HG03135 (cell line): ENCODE measurements at regions not wholly inside any gene's neighbourhood (a gene's known extent, or its start where the extent isn't known, plus 50 kb on each side); places are given as distances from the start of the nearest gene placed in this dataset.
"Not testable (repeated sequence)": the region's sequence is repeated elsewhere in the genome, so short reads cannot be mapped to it uniquely, and the experiment has no call there.

Experiments
- ATAC-seq: cut with Tn5 transposase; IDR thresholded peaks from one replicate; pipeline ENCODE4 v1.9.1; 2021; ENCODE audit warnings: mild to moderate bottlenecking, moderate library complexity; ENCODE audit not compliant: unreplicated experiment

GRCh38 chr2:125207431-125207830 is 1182.3 kb downstream of the CNTNAP5 start:
- no peak for ATAC-seq

- ATAC-seq, result no peak
These were observed 1191.2 kb downstream of the CNTNAP5 start for GRCh38 chr2:125216321-125216720.

DNA sequence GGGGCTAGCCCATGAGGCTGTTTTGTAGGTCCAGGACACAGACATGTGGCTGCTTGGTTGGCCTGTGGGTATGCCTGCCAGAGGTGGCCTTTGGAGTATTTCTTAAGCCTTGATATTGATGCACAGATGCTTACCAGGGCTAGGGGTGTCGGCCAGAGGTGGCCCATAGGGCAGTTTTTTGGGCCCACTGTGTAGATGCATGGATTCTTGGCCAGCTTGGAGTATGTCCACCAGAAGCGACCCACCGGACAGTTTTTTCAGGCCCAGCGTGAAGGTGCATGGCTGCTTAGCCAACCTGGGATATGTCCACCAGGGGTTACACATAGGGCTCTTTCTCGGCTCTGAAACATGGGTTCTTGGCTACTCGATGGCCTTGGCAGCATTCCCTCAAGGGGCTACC is 1199.1 kb downstream of the CNTNAP5 start:
- ATAC-seq, result no peak

DNA sequence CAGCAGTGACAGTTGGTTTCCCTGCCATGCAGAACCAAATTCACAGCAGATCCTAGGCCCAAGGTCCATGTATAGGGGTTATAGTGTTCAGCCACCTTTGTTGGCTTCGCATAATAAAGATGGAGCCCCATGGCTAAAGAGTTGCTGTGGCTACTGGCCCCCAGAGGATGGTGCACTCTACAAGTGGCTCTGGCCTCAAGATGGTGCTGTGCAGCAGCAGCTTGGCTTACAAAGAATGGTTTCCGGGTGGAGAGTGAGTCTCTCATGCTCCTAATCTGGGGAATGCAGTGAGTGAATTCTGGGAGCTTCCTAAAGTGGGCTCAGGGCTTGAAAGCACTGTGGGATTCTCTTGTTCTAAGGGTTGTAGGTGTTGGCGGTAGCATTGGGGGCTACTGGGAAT is 1199.7 kb downstream of the CNTNAP5 start:
- ATAC-seq, result no peak

DNA sequence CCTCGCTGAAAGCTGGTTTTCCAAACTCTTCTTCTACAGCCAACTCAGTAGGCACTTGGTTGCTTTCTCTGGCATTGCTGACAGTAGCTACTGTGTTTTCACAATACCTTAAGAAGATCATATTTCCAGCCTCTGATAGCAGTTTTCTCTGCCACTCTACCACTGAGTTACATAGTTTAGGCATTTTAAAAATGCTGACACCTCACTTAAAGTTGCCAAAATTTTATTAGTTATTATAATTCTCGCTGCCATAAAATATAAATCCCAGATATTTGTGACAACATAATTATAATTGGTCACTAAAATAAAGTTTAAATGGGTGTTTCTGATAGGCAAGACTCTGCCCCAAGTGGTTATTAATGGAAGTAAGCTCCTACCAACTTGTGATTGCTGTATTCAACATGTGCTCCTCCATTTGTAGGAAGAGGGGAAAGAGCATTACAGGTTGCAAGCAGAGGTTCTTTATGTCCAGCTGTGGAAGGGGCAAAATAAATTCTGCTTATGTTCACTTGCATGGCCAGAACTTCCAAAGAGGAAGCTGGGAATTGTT is 1202.8 kb downstream of the CNTNAP5 start:
- no peak for ATAC-seq

GRCh38 chr2:125240870-125241269 is 1215.8 kb downstream of the CNTNAP5 start:
- no peak for ATAC-seq

GRCh38 chr2:125243074-125243473 is 1218.0 kb downstream of the CNTNAP5 start:
- ATAC-seq, result no peak

- no peak for ATAC-seq
These were observed 1228.9 kb downstream of the CNTNAP5 start for GRCh38 chr2:125254010-125254409.

DNA sequence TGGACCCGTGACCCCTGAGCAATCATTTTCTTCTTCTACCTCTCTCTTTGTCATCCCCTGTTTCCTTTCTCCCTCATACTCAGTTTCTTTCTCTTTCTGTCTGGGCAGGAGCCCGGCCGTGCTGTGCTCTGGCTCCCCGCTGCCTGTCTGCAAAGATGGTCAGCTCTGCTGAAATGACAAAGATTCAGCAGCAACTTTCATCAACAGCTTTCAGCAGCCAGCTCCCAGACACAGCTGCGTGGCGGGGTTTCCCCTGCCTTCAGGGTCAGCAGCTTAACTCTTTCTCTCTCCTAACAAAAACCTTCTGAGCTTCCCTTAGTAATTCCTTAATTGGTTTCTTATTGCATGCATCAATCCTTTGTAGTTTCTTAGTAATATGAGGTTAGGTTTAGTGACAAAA is 1234.4 kb downstream of the CNTNAP5 start:
- no peak for ATAC-seq

- ATAC-seq, result not testable (repeated sequence)
These were observed 1235.4 kb downstream of the CNTNAP5 start for GRCh38 chr2:125260366-125260930.

GRCh38 chr2:125264453-125264852 is 1239.4 kb downstream of the CNTNAP5 start:
- ATAC-seq, result no peak

GRCh38 chr2:125267683-125268082 is 1242.6 kb downstream of the CNTNAP5 start:
- no peak for ATAC-seq

GRCh38 chr2:125272651-125273050 is 1247.6 kb downstream of the CNTNAP5 start:
- no peak for ATAC-seq

DNA sequence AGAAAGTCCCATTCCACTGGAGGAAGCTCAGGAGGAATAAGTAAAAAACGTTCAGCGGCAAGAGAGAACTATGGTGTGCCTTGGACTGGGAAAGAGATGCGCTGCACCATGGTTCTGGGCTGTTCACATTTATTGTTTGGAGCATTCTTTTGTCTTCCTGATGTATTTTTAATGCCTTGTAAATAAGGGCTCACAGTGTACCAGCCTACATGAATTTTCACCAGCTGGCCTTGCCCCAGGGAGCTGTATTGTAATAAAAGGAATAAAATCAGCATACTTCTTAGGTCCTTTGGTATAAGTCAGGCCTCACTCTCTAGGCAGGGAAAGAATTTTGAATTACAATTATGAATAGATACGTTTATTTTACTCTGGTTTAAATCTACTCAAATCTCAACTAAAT is 1249.6 kb downstream of the CNTNAP5 start:
- ATAC-seq, result no peak

DNA sequence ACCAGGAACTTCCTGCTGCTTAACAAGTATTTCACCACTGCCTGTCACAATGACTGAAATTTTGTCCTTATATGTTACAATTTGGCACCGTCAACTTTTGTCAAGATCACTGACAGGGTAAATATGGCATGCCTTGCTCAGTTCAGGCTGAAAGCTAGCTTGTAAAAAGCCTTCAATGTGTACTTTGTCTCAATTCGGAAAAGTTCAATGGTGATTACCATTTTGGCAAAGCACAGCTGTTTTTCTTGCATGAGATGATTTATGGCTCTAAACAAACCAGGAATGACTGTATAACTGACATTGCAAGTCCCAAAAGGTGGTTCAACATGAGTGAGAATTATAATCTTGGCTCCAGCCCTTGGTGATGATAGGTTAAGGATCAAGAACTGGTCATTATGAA is 1255.2 kb downstream of the CNTNAP5 start:
- no peak for ATAC-seq

GRCh38 chr2:125281242-125281641 is 1256.2 kb downstream of the CNTNAP5 start:
- no peak for ATAC-seq

GRCh38 chr2:125296742-125297141 is 1271.7 kb downstream of the CNTNAP5 start:
- no peak for ATAC-seq

- ATAC-seq, result no peak
These were observed 1285.7 kb downstream of the CNTNAP5 start for GRCh38 chr2:125310657-125311364.

DNA sequence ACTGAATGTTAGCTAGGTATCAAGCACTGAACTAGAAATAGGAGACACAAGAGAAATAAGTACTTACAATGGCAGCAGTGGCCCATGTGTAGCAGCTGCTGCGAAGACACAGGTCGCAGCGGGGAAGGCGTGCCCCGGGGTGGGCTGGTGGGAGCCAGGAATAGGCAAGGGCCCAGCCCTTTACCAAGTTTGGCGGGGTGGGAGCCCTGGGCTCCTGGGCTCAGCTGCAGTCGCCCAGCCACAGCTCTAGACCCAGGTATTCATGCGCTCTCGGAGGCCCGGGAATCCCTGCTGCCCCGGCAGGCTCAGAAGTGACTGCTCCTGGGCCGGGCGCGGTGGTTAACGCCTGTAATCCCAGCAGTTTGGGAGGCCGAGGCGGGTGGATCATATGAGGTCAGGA is 1287.3 kb downstream of the CNTNAP5 start:
- no peak for ATAC-seq

DNA sequence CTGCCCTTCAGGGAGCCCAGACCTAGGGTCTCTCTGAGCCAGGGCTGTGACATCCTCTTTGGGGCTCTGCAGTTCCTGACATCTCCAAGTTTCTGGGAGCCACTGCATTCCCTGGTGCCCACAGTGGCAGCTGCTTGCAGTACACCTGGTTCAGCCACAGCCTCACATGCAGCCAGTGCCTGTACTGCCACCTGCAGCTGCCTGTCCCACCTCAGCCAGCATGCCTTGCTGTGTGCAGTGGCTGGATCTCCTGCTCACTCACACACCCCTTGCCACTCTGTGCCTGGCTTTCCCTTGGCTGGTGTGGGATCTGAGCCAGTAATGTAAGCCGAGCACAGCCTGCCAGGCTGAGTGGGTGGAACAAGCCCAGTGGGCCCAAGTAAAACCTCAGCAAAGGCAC is 1288.7 kb downstream of the CNTNAP5 start:
- ATAC-seq, result no peak

GRCh38 chr2:125318740-125319139 is 1293.7 kb downstream of the CNTNAP5 start:
- ATAC-seq, result no peak

- no peak for ATAC-seq
These were observed 1299.2 kb downstream of the CNTNAP5 start for GRCh38 chr2:125324273-125324672.

DNA sequence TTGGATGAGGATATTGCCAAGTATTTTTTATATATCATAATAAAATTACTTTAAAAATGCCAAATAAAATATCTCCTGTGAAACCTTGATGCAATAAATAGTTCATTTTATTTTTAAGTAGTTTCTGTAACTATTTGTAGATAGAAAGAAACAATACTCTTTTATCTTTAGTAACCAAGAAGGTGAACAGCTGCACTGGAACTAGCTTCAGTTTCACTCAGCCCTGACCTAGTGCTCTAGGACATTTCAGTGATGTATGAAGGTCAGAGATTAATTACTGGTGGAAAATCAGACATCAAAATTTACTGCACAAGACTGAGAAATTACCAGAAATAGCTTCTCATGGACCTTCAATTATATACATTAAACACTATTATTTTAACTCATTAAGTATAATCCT is 1305.0 kb downstream of the CNTNAP5 start:
- no peak for ATAC-seq
